Islet precursor cell (in vitro differentiated cells): ENCODE measurements at regions not wholly inside any gene's neighbourhood (a gene's known extent, or its start where the extent isn't known, plus 50 kb on each side); places are given as distances from the start of the nearest gene placed in this dataset.

Experiments used
- DNase-seq: peaks from one replicate; pipeline ENCODE4 v3.0.0-alpha.2; 2018

- no peak for DNase-seq
These were observed 52.7 kb upstream of the ALK start for GRCh38 chr2:29974086-29974485.

DNA sequence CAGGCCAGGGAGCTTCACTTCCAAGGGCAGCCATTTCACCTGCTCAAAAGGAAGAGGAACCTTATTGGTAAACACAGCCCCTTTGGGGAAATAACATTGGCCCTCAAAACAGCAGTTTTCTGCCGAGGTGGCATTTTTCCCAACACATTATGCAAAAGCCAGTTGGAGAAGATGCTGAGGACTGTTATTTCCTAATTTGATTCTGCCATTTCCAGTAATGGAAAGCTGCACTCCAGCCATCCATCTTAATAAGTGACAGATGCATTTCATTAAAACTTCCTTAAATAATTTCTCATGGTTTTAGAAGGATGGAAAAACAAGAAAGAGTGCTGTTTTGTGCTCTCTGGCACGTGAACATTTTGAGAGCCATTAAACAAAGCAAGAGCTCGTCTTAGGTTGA, 55.9 kb upstream of the ALK start:
- no peak for DNase-seq

DNA sequence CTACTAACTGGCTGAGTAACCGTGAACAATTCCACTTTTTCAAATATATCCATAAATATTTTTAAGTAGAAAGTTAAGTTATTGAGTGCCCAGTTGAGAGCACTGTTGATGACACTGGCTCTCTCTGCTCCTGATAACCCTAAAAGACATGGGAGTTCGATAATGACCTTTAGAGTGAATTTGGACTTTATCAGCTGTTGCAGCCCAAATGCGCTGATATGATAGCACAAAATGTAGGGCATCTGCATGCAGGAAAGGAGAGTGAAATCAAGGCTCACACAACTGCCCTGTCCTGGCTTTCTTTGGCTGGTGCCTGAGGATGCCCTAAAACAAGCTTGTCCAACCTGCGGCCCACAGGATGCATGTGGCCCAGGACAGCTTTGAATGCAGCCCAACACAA, 60.0 kb upstream of the ALK start:
- DNase-seq: no peak

DNA sequence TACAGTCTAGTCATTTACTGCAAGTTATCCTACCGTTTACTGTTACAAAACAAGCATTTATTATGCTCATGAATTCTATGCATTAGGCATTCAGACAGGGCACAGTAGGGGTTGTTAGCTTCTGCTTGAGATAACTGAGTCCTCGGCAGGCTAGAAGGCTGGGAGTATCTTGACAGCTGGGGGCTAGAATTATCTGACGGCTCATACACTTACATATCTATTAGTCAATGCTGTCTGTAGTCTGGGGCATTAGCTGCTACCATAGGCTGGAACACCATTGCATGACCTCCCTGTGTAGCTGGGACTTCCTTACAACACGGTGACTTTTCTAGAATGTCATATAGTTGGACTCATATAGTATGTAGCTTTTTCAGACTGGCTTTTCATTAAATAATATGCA, 61.9 kb upstream of the ALK start:
- DNase-seq: no peak

- DNase-seq: no peak
These were observed 65.8 kb upstream of the ALK start for GRCh38 chr2:29987146-29987545.

DNA sequence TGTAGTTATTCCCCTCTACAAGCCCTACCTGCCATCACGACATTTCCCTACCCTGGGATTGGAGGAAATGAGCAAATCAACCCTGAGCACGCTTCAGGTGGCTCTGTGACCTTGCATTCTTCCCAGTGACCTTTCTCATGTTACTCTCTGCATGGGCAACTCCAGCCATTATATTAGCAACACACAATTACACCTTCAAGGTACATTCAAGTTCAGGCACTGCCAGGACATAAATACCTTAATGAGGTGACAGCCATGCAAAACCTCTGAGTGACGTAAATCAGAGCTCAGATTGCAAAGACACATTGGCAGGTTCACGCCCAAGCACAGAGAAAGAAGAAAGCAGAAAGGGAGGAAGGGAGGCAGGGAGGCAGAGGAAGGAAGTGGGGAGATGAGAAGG, 68.7 kb upstream of the ALK start:
- DNase-seq: no peak

- DNase-seq: no peak
These were observed 69.7 kb upstream of the ALK start for GRCh38 chr2:29991086-29991485.

GRCh38 chr2:29995241-29995640, 73.9 kb upstream of the ALK start:
- no peak for DNase-seq

- DNase-seq: no peak
These were observed 81.7 kb upstream of the ALK start for GRCh38 chr2:30003128-30003527.

DNA sequence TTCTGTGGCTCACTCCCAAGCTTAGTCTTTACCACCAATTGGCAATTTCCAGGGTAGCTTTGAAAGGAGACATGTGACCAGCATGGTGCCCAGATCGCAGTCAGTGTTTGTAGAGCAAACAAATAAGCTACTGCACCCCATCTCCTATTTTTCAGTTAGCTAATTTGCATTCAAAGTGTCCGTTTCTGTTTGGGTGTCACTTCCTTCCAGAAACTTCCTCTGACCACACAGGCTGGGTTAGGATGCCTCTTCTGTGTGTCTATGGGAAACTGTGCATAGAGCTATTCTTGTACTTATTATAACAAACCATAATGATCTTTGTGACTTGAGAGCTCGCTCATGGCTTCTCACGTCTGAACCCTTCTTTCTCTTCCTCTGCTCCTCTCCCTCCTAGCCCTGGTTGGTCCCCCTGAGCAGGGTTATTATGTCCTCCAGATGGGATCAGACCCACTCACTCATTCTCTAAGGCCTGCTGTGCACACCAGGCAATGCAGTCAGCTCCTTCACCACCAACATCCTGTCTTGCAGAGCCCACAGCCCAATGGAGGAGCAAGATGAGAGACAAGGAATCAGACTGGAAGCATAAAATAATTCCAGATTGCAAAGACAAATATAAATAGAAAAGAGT, 101.2 kb upstream of the ALK start:
- no peak for DNase-seq

DNA sequence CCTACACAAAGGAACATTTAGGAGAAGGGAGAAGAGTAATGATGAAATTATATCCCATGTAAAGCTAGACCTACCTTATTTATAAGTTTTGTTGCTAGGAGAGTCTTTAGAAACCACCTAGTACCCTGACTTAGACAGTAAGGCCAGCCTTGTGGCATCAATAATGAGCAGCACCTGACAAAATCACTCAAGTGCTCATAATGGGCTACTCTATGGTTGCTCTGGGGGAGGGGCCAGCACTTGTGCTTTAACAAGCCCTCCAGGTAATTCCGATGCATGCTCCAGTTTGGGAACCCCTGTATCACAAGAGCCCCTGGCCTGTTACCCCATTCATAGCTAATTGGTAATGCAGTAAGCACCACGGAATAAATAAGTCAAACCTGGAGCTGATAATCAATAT, 102.9 kb upstream of the ALK start:
- no peak for DNase-seq

GRCh38 chr2:30026091-30027055, 105.0 kb upstream of the ALK start:
- DNase-seq: peak; percentile 83

GRCh38 chr2:30029804-30030203, 108.4 kb upstream of the ALK start:
- no peak for DNase-seq

DNA sequence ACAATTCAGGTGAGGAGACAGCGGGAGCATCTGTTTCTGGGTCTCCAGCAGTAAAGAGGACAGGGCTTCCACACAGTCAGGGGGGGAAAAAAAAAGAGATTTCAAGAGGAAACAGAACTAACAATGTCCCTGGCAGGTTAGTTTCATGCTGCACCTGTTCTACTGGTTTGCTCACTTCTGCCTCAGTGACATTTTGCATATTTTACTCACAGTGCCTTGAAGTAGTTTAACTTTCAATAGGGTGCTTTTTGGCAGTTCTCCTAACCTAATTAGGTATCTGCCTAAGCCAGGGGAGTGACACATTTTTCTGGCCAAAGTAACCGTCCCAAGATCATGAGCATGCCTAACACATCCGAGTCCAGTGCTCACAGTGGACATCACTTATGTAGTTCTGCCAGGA, 109.0 kb upstream of the ALK start:
- no peak for DNase-seq

- peak; percentile 80 for DNase-seq
These were observed 109.8 kb upstream of the ALK start for GRCh38 chr2:30031184-30031583.

DNA sequence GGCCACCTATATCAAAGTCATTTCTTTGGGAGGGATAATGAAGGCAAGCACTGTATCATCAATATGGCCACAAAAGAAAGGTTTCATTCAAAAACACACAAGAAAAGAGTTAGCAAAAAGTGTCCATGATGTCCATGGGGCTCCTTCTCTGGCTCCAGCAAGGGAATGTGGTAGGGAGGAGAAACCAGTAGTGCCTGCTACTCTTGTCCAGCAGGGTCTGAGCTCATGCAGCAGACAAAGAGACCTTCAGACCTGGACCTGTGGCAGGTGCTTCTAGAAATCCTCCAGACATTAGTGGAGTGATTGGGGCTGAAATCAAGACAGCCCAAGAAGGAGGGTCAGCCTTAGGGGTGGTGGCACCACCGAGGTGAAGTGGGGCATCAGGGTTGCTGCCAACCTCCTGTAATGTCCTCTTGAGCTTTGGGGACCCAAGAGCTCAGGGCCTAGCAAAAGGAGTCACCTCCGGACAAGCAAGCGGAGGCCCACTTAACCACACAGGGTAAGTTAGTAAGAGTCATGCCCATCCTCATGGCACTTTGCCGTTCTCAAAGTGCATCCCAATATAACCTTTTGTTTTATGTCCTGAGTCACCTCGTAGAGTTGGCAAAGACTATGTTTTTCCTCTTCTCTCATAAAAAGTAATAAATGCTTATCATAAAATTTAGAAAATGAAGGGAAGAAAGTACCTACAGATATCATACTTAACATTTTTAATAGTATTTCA, 112.6 kb upstream of the YPEL5 start:
- no peak for DNase-seq

- DNase-seq: no peak
These were observed 109.8 kb upstream of the YPEL5 start for GRCh38 chr2:30037016-30037415.

DNA sequence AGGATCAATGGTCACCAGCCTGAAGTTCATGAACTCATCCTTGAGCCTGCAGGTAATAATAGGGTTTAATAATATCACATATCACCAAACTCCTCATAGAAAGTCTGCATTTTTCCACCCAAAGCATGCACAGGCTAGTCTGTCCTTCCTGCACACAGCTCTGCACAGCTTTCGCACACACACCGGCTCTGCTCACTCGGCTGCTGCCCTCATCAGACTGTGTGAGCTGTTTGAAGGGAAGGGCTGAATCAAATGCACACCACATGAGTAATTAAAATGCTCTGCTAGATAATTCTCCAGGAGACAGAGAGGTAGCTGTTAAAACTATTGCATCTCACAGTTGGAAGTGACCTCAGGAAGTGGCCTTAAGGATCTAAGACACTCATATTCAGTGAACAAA, 108.4 kb upstream of the YPEL5 start:
- DNase-seq: no peak

DNA sequence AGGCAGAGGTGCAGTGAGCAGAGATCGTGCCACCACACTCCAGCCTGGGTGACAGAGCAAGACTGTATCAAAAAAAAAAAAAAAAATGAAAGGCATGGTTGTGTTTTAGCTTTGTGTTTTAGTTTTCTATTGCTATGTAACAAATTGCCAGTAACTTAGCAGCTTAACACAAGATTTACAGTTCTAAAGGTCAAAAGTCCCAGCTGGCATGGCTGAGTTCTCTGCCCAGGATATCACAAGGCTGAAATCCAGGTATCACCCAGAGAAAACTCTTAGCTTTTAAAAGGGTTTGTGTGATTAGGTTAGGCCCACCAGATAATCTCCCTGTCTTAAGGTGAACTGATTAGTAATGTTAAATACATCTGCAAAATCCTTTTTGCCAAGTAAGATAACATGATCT, 107.7 kb upstream of the YPEL5 start:
- DNase-seq: no peak

DNA sequence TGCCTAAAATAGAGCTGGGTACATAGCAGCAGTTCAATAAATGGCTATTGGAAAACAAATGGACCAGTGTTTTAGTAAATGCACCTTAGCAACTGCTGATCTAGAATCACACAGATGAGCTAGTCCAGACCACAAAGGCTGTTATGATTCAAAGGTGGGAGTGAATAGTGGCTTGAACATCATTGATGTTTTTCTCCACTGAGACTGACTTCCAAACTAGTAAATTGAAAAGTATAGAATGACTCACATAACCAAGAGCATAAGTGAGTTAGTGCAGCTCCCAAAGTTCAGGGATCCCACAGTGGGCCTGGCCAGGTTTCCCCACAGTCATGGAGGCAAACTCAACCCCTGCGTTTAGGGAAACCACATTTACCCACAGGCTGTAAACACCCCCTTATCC, 106.7 kb upstream of the YPEL5 start:
- no peak for DNase-seq

DNA sequence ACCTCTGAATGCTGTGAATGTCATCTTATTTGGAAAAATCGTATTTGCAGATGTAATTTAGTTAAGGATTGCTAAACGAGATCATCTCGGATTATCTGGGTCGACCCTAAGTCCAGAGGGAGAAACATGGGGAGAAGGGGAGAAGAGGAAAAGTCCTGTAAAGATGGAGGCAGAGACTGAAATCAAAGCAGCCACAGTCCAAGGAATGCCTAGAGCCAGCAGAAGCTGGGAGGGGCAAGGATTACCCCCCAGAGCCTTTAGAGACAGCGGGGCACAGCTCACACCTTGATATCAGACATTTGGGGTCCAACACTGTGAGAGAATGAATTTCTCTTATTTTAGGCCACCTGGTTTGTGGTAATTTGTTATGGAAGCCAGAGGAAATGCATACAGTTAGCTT, 104.9 kb upstream of the YPEL5 start:
- DNase-seq: no peak

- DNase-seq: no peak
These were observed 100.4 kb upstream of the YPEL5 start for GRCh38 chr2:30046396-30046795.

DNA sequence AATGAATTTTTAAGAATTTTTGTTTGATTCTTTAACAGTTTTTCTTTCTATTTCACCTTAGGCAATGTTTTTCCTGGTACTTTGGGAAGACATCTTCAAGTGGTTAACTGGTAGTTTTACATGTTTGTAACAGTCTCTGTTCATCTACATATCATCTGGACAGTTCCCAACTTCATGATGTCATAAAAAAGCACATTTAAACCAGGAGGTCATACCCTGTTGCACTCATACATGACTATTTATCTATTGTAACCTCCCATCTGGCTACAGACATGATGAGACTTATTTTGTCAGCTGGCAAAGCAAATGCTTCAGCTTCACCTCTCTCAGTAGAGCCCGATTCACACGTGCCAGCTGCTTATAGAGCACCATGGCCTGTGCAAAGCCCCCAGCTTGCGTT, 99.8 kb upstream of the YPEL5 start:
- no peak for DNase-seq

DNA sequence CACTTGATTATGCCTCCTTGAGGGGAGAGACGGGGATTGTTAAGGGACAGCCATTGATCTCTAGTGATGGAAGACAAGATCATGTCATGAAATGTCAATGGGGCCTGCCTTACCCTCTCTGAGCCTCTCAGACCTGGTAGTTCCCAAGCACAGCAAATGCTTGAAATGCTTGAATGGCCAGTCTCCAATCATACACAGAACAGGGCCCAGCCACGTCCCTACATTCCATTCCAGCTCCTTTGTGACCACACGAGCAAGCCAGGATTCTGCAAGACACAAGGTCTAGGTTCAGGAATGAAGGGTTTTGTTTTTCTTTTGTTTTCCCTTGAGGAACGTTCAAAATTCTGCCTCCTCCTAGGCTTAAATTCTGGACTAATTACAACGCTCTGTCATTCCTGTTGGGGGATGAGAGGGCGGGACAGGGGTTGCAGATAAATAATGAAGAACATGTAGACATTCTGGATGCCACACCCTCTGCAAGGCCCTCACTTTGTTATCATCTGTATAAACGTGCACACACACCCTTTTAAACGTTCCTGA, 98.1 kb upstream of the YPEL5 start:
- DNase-seq: peak; percentile 86
